ENCODE measurements at regions not wholly inside any gene's neighbourhood (a gene's known extent, or its start where the extent isn't known, plus 50 kb on each side); places are given as distances from the start of the nearest gene placed in this dataset.

DNA sequence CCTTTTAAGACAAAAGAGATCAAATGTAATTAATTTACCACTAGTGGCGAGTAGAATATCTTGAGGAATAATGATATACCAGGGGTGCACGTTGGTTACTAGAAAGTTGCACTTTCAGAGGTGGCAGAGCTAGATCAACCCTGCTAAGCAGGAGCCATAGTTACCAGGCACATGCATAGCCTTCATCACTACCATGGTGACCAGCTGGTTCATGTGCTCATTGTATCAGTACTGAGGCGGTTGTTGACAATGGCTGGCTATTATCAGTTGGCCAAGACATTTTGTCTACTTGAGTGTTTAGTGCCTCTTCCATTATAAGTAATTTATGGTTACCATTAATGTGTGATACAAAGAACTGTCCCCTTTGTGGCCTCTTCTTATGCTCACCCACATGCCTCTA, 201.2 kb downstream of the FGF10 start:
- H3K27ac ChIP-seq (ENCODE audit: insufficient read length, low read depth, low read length): no peak overlapping the region
- DNase-seq: no peak
- H2BK20ac ChIP-seq (ENCODE audit: low read depth, low read length, poor library complexity, severe bottlenecking): no peak overlapping the region
- Mint-ChIP-seq H3K9me3 (peaks cover 3 to 6% of the 10 kb centered on the region in 2 experiments; a peak in 2 of 5 replicates), H3K27me3 (ENCODE audit: low read depth) (no peaks in the 10 kb centered on the region), H3K27ac (no peak overlapping the region), H3K4me3 (no peak overlapping the region), H3K4me1 (peaks cover 5 to 6% of the 10 kb centered on the region in 2 experiments; a peak in 3 of 4 replicates), H3K36me3 (ENCODE audit: insufficient read depth in 1 of 3, low read depth in 3 of 3) (no peaks in the 10 kb centered on the region)
- no peak overlapping the region for H3K9ac ChIP-seq (ENCODE audit: extremely low read depth, insufficient read length, low read length)
- no CpG with 5 or more reads among the region's 3 CpGs for WGBS (ENCODE audit: extremely low coverage, insufficient read length, low lambda C conversion rate)
- no peak overlapping the region for H2AK5ac ChIP-seq (ENCODE audit: insufficient read length, low read length)
- no peaks in the 10 kb centered on the region for H3K27me3 ChIP-seq (ENCODE audit: insufficient read depth, low read length)
- H3K9me3 ChIP-seq (ENCODE audit: control insufficient read depth, low read depth, low read length): no peaks in the 10 kb centered on the region
- no peak overlapping the region for H3K14ac ChIP-seq (ENCODE audit: insufficient read depth, low read length)
- no peak overlapping the region for H4K8ac ChIP-seq (replicated peaks; ENCODE audit: insufficient read length, low read depth, low read length)
- H4K5ac ChIP-seq (ENCODE audit: insufficient read length, low read depth, low read length): no peak overlapping the region
- H3K4ac ChIP-seq (ENCODE audit: low read depth, low read length): no peak overlapping the region
- no peaks in the 10 kb centered on the region for H3K23me2 ChIP-seq (ENCODE audit: insufficient read length, low read depth, low read length, poor library complexity, severe bottlenecking)
- no peak overlapping the region for H2BK12ac ChIP-seq (ENCODE audit: insufficient read length, low read depth, low read length)
- H2AFZ ChIP-seq (ENCODE audit: low read length): no peak overlapping the region
- H3K23ac ChIP-seq (ENCODE audit: insufficient read length, low read depth, low read length): no peak overlapping the region
- H4K91ac ChIP-seq (ENCODE audit: insufficient read length, low read depth, low read length): no peak overlapping the region
- no peak overlapping the region for H3T11ph ChIP-seq (ENCODE audit: low read length)
- no peak overlapping the region for H3K4me2 ChIP-seq (ENCODE audit: insufficient read depth, insufficient read length, low read length)
- no peak overlapping the region for H2BK15ac ChIP-seq (ENCODE audit: low read depth, low read length)
- H3K56ac ChIP-seq (ENCODE audit: insufficient read length, low read depth, low read length): no peak overlapping the region
- TF ChIP-seq, protein P1, sequence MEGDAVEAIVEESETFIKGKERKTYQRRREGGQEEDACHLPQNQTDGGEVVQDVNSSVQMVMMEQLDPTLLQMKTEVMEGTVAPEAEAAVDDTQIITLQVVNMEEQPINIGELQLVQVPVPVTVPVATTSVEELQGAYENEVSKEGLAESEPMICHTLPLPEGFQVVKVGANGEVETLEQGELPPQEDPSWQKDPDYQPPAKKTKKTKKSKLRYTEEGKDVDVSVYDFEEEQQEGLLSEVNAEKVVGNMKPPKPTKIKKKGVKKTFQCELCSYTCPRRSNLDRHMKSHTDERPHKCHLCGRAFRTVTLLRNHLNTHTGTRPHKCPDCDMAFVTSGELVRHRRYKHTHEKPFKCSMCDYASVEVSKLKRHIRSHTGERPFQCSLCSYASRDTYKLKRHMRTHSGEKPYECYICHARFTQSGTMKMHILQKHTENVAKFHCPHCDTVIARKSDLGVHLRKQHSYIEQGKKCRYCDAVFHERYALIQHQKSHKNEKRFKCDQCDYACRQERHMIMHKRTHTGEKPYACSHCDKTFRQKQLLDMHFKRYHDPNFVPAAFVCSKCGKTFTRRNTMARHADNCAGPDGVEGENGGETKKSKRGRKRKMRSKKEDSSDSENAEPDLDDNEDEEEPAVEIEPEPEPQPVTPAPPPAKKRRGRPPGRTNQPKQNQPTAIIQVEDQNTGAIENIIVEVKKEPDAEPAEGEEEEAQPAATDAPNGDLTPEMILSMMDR (conservative IDR thresholded peaks at IDR 0.05): no peak
- no peak overlapping the region for H2BK120ac ChIP-seq (ENCODE audit: low read depth, low read length, poor library complexity, severe bottlenecking)
- no peak overlapping the region for H3K18ac ChIP-seq (ENCODE audit: insufficient read length, low read depth, low read length)
- H4K20me1 ChIP-seq (ENCODE audit: control insufficient read depth, insufficient read depth, insufficient read length): no peaks in the 10 kb centered on the region
- no peak overlapping the region for H2BK5ac ChIP-seq (ENCODE audit: insufficient read length, low read length)
- H3K79me2 ChIP-seq (ENCODE audit: insufficient read depth, low read length): no peaks in the 10 kb centered on the region
- H3K4me1 ChIP-seq (ENCODE audit: insufficient read depth, low read length): no peaks in the 10 kb centered on the region
- no peaks in the 10 kb centered on the region for H3K79me1 ChIP-seq (ENCODE audit: insufficient read depth, low read depth, low read length, poor library complexity, severe bottlenecking)

All from H9 (cell line).